ENCODE measurements at regions not wholly inside any gene's neighbourhood (a gene's known extent, or its start where the extent isn't known, plus 50 kb on each side); places are given as distances from the start of the nearest gene placed in this dataset.
"Not testable (repeated sequence)": the region's sequence is repeated elsewhere in the genome, so short reads cannot be mapped to it uniquely, and the experiment has no call there.

DNA sequence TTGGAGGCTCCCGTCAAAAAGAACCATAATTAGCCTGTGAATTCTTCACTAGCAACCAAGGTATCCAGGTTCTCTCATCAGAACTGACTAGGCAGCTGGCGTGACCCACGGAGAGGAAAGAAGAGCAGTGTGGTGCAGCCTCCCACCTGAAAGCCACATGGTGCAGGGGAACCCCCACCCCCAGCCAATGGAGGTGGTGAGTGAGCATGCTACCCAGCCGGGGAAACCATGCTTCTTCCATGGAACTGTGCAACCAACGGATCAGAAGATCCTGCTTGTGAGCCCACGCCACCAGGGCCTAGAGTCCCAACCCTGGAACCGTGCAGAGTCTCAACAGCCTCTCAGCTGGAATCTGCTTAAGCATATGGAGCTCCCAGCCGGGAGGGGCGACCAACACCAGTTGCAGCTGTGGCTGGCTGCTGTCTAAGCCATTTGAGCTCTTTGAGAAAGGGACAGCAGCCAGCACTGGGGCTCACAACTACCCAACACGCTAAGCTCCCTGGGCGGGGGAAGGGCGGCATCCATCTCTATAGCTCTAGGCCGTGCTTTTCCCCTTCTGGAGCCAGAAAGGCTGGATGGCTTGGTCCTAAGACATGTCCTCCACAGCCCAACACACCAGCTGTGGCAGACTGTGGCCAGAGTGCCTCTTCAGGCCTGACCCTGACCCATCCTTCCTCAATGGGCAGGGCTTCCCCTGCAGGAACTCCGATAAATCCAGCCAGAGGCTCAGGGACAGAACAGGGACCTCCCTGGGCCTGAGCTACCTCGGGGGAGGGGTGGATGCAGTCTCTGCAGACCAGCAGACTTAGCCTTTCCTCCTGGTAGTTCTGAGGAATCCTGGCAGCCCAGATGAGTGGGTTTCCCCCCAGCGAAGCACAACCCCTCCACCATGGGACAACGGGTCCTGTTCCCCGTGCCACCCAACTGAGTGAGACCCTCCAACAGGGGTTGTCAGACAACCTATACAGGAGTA lies 151.4 kb upstream of the NXPH2 start:
- DNase-seq: no peak

DNA sequence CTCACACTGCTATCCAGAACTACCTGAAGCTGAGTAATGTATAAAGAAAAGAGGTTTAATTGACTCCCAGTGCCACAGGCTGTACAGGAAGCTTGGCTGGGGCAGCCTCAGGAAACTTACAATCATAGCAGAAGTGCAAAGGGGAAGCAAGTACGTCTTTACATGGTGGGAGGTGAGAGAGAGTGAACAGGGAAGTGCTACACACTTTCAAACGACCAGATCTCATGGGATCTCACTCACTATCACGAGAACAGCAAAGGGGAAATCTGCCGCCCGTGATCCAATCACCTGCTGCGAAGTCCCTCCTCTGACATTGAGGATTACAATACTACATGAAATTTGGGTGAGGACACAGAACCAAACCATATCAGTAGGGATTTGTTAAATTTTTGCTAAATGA lies 150.4 kb upstream of the NXPH2 start:
- no peak for DNase-seq

GRCh38 chr2:138928374-138929021 lies 148.3 kb upstream of the NXPH2 start:
- DNase-seq: no peak

GRCh38 chr2:138922973-138923563 lies 142.9 kb upstream of the NXPH2 start:
- DNase-seq: no peak

DNA sequence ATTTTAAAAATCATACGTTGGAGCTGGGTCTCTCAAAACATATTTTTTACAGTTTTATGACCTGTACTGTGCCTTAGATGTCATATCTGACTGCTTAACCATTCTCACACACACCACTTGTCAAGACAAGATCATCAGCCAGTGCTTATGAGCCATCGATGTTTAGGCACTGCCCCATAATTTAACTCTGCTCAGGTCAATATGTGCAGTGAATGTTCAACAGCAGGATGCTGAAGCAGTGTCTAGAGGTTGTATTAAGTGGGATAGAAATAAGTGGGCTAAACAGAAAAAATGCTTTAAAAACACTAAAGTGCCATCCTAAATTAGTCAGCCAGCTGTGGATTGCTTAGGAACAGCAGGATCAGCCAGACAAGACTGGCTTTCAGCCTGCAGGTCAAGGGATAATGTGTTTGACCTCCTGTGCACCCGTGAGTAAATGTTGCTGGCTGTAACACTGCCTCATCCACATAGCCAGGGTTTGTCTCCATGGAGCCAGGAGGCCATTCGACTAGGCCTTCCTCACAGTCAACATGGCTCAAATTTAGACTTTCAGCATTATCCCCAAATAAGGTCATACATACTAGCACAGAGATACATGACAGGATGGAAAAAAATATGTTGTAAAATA lies 139.0 kb upstream of the NXPH2 start:
- DNase-seq: peak; percentile 24 to 31

GRCh38 chr2:138910427-138910826 lies 130.2 kb upstream of the NXPH2 start:
- DNase-seq: no peak

- DNase-seq: no peak
Measured at GRCh38 chr2:138906549-138906948, 126.4 kb upstream of the NXPH2 start.

DNA sequence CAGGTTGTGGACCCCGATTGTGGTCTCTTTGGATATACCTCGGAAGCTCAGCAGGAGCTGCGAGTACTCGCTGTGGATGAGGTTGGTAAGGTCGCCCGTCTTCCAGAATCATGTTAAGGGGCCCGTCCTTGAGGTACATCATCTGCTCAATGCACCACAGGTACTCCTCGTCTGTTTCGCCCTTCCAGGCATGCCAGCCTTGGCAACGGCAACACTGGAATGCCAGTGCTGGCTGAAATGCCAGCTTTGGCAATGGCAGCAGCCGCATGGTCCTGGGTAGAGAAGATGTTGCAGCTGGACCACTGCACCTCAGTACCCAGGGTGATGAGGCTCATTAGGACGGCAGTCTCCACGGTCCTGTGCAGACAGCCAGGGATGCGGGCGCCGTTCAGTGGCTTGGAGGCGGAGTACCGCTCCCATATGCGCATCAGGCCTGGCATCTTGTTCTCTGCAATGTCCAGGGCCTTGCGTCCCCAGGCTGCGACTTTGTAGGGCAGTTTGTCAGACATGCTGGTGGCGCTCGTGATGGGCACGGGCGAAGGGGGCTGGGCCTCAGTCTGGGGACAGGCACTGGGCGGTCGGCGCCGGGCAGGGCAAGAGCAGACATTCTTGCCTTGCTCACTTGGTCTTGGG lies 122.2 kb upstream of the NXPH2 start:
- no peak for DNase-seq

GRCh38 chr2:138901530-138901929 lies 121.3 kb upstream of the NXPH2 start:
- DNase-seq: no peak

DNA sequence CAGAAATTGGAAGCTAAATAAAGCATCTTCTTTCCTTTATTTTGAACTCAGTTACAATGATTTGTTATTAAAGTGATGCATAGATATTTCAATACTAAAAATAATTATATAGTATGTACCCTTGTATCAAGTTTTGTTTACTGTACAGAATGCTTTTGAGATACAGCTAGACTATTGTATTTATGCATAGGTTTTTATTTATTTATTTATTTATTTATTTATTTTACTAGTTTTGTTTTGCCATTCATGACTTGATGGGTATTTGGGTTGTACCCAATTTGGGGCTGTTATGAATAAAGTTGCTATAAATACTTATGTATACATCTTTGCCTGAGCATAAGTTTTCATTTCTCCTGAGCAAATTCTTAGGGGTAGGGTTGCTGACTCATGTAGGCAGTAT lies 118.7 kb upstream of the NXPH2 start:
- no peak for DNase-seq

- no peak for DNase-seq
Measured at GRCh38 chr2:138897274-138897673, 117.1 kb upstream of the NXPH2 start.

- no peak for DNase-seq
Measured at GRCh38 chr2:138893746-138894145, 113.6 kb upstream of the NXPH2 start.

DNA sequence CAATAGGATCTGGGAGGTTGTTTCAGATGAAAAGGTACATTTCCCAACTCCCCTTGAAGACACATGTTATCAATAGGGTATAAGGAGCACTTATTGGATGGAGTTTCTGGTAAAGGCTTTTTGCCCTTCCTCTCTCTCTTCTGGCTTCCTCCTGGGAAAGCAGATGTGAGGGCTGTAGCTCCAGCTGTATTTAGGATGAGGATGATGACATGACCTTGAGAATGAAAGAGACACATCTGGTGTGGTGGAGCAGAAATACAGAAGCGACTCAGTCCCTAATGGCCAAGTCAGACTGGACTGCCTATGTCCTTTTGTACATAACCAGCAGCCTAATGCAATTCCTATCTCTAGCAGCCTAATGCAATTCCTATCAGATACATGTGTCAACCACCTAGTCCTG lies 100.9 kb upstream of the NXPH2 start:
- no peak for DNase-seq

GRCh38 chr2:138879931-138880330 lies 99.7 kb upstream of the NXPH2 start:
- DNase-seq: no peak

DNA sequence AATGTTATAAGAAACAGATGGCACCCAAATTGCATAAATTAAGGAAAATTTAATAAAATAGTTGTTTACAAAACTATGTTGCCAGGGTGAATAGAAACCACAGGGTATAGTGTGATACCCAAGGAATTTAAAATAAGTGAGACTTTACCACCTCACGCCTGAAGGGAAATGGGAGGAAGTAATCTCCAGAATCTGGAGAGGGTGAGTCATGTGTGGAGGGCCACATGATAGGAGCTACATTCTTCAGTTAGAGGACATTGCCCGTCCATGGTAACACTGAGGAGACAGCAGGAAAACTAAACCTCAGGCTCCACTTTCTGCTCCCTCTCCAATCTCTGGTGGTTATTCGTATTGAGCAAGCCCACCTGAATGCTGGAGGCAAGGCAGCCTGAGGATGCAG lies 97.2 kb upstream of the NXPH2 start:
- DNase-seq: no peak

- DNase-seq: no peak
Measured at GRCh38 chr2:138874251-138874650, 94.1 kb upstream of the NXPH2 start.

DNA sequence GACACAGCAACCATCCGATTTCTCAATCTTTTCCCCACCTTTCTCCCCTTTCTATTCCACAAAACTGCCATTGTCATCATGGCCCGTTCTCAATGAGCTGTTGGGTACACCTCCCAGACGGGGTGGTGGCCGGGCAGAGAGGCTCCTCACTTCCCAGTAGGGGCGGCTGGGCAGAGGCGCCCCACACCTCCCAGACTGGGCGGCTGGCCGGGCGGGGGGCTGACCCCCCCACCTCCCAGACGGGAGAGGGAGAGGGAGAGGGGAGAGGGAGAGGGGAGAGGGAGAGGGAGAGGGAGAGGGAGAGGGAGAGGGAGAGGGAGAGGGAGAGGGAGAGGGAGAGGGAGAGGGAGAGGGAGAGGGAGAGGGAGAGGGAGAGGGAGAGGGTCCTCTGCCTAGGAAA lies 91.9 kb upstream of the NXPH2 start:
- not testable (repeated sequence) for DNase-seq

- DNase-seq: no peak
Measured at GRCh38 chr2:138871312-138871711, 91.1 kb upstream of the NXPH2 start.

GRCh38 chr2:138867341-138867740 lies 87.2 kb upstream of the NXPH2 start:
- DNase-seq: no peak

GRCh38 chr2:138866797-138867196 lies 86.6 kb upstream of the NXPH2 start:
- DNase-seq: no peak

GRCh38 chr2:138853761-138854160 lies 73.6 kb upstream of the NXPH2 start:
- no peak for DNase-seq

DNA sequence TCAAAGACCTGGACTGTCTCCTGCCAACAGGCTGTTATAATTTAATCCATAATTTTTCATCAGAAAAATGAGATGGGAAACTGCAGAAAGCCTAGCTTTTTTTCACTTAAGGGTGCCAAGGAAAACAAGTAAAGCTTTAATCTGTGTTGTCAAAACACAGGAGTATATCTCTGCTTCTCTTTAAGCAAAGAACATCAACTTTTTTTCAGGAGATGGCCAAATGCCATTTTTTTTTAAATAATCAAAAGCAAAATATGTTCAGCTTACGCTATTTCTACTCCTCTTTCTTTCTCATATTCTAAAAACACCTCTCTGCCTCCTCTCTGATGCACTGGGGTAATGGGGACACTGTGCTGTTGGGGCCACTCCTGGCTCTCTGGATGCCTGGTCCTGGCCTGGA lies 73.1 kb upstream of the NXPH2 start:
- no peak for DNase-seq
